Activated naive CD4-positive, alpha-beta T cell treated with anti-CD3 and anti-CD28 coated beads, Interleukin-2, amount 50 U/mL, for 72 hours (primary cell): ENCODE measurements at regions not wholly inside any gene's neighbourhood (a gene's known extent, or its start where the extent isn't known, plus 50 kb on each side); places are given as distances from the start of the nearest gene placed in this dataset.
"Not testable (repeated sequence)": the region's sequence is repeated elsewhere in the genome, so short reads cannot be mapped to it uniquely, and the experiment has no call there.

Experiments used
- ATAC-seq, 2 donors: fragments of 150-1000 bp; cut with Tn5 transposase; 2 replicates each; pipeline ENCODE4 v1.10.0; 2021; ENCODE audit warnings: mild to moderate bottlenecking in 2 of 2, moderate library complexity in 2 of 2
- DNase-seq, 2 donors: peaks; one replicate each; pipeline ENCODE4 v3.0.0; 2021 to 2022; ENCODE audit warnings: low spot score in 2 of 2
- H3K27ac Mint-ChIP-seq, 2 donors: one replicate each; pipeline ENCODE4 v1.8.0; 2022; ENCODE audit warnings: mild to moderate bottlenecking in 2 of 2, mixed read lengths in 2 of 2
- H3K36me3 Mint-ChIP-seq, 2 donors: one replicate each; pipeline ENCODE4 v1.8.0; 2022; ENCODE audit warnings: mixed read lengths in 2 of 2
- H3K9me3 Mint-ChIP-seq, 2 donors: one replicate each; pipeline ENCODE4 v1.8.0; 2022; ENCODE audit warnings: mixed read lengths in 2 of 2

DNA sequence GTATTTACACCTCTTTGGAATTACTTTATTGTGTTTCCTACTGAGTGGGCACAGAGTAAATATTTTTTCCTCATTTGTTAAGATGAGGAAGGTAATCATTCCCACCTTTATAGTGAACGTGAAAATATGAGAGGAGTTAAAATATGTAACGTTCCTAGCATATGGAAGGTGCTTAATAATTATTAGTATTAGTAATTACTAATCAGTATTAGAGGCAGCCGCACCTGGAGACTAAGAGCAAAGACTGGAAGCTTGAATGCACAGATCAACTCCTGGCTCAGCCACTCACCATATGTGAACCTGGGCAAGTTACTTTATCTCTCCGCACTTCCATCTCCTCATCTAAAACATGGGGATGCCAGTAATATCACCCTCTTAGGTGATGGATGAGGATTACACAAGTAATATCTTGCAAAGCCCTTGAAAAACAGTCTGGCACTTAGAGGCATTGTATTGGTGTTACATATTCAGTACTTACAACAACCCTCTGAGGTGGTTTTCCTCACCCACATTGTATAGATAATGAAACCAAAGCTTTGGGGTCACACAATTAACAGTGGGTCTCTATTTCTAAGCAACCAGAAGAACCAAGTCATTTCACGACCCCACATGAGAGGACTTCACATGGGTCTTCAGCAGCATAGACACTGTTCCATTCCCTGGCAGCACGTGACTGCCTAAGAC is 100.3 kb upstream of the KCTD1 start:
- DNase-seq (no peak), ATAC-seq (peak in 1 of 2 donors; percentile 54)
- no peaks in the 10 kb centered on the region for H3K36me3 Mint-ChIP-seq
- no peak overlapping the region for H3K27ac Mint-ChIP-seq
- H3K9me3 Mint-ChIP-seq, result no peaks in the 10 kb centered on the region

- no peak for DNase-seq
- Mint-ChIP-seq H3K27ac (no peak overlapping the region), H3K9me3 (no peaks in the 10 kb centered on the region), H3K36me3 (no peaks in the 10 kb centered on the region)
- ATAC-seq, result peak in 1 of 2 donors; percentile 28
Observed at GRCh38 chr18:26646901-26647300, 98.5 kb upstream of the KCTD1 start.

- no peaks in the 10 kb centered on the region for H3K9me3 Mint-ChIP-seq
- ATAC-seq, result no peak
Observed at GRCh38 chr18:26642440-26643348, 94.3 kb upstream of the KCTD1 start.

GRCh38 chr18:26640541-26640940 is 92.2 kb upstream of the KCTD1 start:
- ATAC-seq (no peak), DNase-seq (no peak)
- H3K36me3 Mint-ChIP-seq, result no peaks in the 10 kb centered on the region
- no peak overlapping the region for H3K27ac Mint-ChIP-seq
- no peaks in the 10 kb centered on the region for H3K9me3 Mint-ChIP-seq

More at GRCh38 chr18:26642440-26643348, 94.3 kb upstream of the KCTD1 start:
- Mint-ChIP-seq H3K27ac (no peak overlapping the region), H3K36me3 (no peaks in the 10 kb centered on the region)
- no peak for DNase-seq

DNA sequence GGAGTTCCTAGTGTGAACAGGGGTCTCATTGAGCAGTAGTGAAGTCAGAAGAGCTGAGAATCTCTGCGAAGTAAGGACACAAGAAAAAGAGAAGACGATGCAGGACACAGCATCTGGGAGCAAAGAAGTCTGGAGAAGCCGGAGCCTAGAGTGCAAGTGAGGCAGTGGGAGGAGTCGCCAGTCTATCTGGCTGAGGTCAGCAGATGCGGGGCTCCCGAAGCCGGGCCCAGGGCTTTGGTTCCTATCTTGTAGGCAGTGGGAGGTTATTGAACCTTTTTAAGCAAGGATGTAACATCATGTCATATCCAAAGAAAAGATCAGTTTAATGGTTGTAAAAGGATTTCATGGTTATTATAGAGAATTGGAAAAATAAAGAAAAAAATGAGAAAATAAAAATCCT is 90.8 kb upstream of the KCTD1 start:
- no peak overlapping the region for H3K27ac Mint-ChIP-seq
- H3K36me3 Mint-ChIP-seq, result no peaks in the 10 kb centered on the region
- DNase-seq (no peak), ATAC-seq (no peak)
- H3K9me3 Mint-ChIP-seq, result no peaks in the 10 kb centered on the region

- no peaks in the 10 kb centered on the region for H3K9me3 Mint-ChIP-seq
- no peak overlapping the region for H3K27ac Mint-ChIP-seq
- ATAC-seq (no peak), DNase-seq (no peak)
- H3K36me3 Mint-ChIP-seq, result no peaks in the 10 kb centered on the region
Observed at GRCh38 chr18:26637983-26638382, 89.6 kb upstream of the KCTD1 start.

DNA sequence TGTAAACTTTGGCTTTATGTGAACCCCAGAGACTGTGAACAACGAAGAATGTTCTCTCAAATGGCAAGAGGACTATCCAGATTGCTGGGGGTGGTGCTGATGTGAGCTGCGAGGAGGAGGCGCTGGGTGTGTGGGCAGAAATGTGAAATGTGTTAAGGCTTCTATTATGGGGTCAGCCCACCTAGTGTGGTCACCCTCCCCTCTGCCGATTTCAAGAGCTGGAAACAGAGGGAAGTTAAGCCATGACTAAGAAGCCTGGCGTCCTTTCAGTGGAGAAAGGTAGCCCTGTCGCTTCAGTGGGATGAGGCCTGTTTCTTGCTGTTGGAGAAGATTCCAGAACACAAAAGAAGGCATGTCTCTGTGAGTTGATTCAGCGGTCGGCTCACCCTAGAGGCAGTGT is 89.0 kb upstream of the KCTD1 start:
- Mint-ChIP-seq H3K9me3 (no peaks in the 10 kb centered on the region), H3K27ac (no peak overlapping the region), H3K36me3 (no peaks in the 10 kb centered on the region)
- ATAC-seq, result no peak
- no peak for DNase-seq

DNA sequence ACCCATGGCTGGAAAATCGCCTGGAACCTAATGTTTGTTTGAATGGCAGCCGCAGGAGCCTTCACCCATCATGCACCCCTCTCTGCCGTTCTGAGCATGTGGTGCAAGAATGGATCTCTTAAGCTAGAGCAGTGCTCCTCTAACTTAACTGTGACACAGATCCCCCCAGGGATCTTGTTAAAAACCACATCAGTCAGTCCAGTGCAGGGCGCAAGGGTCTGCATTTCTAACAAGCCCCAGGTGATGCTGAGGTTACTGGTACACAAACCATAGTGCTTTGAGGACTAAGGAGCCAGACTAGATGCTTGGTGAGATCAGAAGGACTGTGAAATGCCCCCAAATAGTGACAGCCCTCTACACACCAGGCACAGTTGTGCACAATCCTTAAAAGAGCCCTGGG is 87.1 kb upstream of the KCTD1 start:
- Mint-ChIP-seq H3K27ac (no peak overlapping the region), H3K36me3 (no peaks in the 10 kb centered on the region), H3K9me3 (no peaks in the 10 kb centered on the region)
- no peak for DNase-seq
- no peak for ATAC-seq

GRCh38 chr18:26634631-26635030 is 86.3 kb upstream of the KCTD1 start:
- H3K9me3 Mint-ChIP-seq, result no peaks in the 10 kb centered on the region
- H3K27ac Mint-ChIP-seq, result no peak overlapping the region
- no peaks in the 10 kb centered on the region for H3K36me3 Mint-ChIP-seq
- no peak for ATAC-seq
- no peak for DNase-seq

GRCh38 chr18:26631135-26631534 is 82.8 kb upstream of the KCTD1 start:
- H3K9me3 Mint-ChIP-seq, result no peaks in the 10 kb centered on the region
- H3K27ac Mint-ChIP-seq, result no peak overlapping the region
- no peak for DNase-seq
- H3K36me3 Mint-ChIP-seq, result no peaks in the 10 kb centered on the region
- ATAC-seq, result no peak

- ATAC-seq, result no peak
- Mint-ChIP-seq H3K27ac (no peak overlapping the region), H3K9me3 (peaks cover 3% of the 10 kb centered on the region in 2 donors), H3K36me3 (peaks cover 3 to 4% of the 10 kb centered on the region in 2 donors)
- no peak for DNase-seq
Observed at GRCh38 chr18:26630596-26630995, 82.2 kb upstream of the KCTD1 start.

- Mint-ChIP-seq H3K9me3 (peaks cover 14 to 19% of the 10 kb centered on the region in 2 donors), H3K36me3 (peaks cover 25% of the 10 kb centered on the region in 2 donors), H3K27ac (no peak overlapping the region)
- ATAC-seq (no peak), DNase-seq (no peak)
Observed at GRCh38 chr18:26628017-26628416, 79.7 kb upstream of the KCTD1 start.

- H3K27ac Mint-ChIP-seq, result no peak overlapping the region
Observed at GRCh38 chr18:26624443-26624842, 76.1 kb upstream of the KCTD1 start.

DNA sequence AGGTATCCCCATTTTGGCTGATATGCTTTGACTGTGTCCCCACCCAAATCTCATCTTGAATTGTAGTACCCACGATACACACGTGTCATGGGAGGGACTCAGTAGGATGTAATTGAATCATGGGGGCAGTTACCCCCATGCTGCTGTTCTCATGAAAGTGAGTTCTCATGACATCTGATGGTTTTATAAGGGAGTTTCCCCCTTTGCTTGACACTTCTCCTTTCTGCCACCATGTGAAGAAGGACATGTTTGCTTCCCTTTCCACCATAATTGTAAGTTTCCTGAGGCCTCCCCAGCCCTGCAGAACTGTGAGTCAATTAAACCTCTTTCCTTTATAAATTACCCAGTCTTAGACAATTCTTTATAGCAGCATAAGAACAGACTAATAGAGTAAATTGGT is 75.0 kb upstream of the KCTD1 start:
- not testable (repeated sequence) for DNase-seq, ATAC-seq

More at GRCh38 chr18:26624443-26624842, 76.1 kb upstream of the KCTD1 start:
- ATAC-seq (no peak), DNase-seq (no peak)
- H3K36me3 Mint-ChIP-seq, result peaks cover 25% of the 10 kb centered on the region in 2 donors
- peaks cover 15 to 21% of the 10 kb centered on the region in 2 donors for H3K9me3 Mint-ChIP-seq

GRCh38 chr18:26621161-26622026 is 73.0 kb upstream of the KCTD1 start:
- Mint-ChIP-seq H3K36me3 (peaks cover 25% of the 10 kb centered on the region in 2 donors), H3K27ac (no peak overlapping the region), H3K9me3 (peaks cover 15 to 21% of the 10 kb centered on the region in 2 donors)
- ATAC-seq (peak in 1 of 2 donors; percentile 70), DNase-seq (peak in 1 of 2 donors; percentile 45)

More for the DNA sequence above, 75.0 kb upstream of the KCTD1 start:
- H3K36me3 Mint-ChIP-seq, result peaks cover 25% of the 10 kb centered on the region in 2 donors
- peaks cover 15 to 21% of the 10 kb centered on the region in 2 donors for H3K9me3 Mint-ChIP-seq
- H3K27ac Mint-ChIP-seq, result not testable (repeated sequence)

DNA sequence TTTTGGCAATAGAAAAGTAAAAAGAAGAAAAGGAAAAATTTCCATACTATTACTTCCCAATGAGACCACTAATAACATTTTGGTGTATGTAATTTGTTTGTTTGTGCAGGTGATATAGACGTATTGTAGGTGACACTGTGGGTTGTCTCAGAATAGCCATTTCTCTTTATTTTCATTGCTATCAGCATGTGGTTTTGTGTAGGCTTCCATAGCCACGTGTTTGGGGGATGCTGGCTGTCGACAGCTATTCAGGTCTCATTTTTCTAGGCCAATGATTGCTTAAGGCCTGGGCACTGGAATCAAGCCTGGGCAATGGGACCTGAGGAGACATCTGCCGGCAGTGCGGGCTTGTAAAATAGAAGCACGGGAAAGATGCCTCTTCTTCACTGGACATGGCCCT is 71.0 kb upstream of the KCTD1 start:
- DNase-seq (no peak), ATAC-seq (no peak)
- H3K27ac Mint-ChIP-seq, result no peak overlapping the region
- H3K9me3 Mint-ChIP-seq, result peaks cover 11% of the 10 kb centered on the region in 2 donors
- H3K36me3 Mint-ChIP-seq, result peaks cover 10 to 11% of the 10 kb centered on the region in 2 donors

- Mint-ChIP-seq H3K36me3 (no peaks in the 10 kb centered on the region), H3K27ac (no peak overlapping the region), H3K9me3 (peaks cover 2% of the 10 kb centered on the region in 2 donors)
- no peak for DNase-seq
- ATAC-seq, result no peak
Observed at GRCh38 chr18:26618135-26618534, 69.8 kb upstream of the KCTD1 start.
